SK-N-SH treated with all-trans-retinoic acid at 6 μM for 48 hours (cell line): ENCODE measurements at regions not wholly inside any gene's neighbourhood (a gene's known extent, or its start where the extent isn't known, plus 50 kb on each side); places are given as distances from the start of the nearest gene placed in this dataset.

Source experiments
- ATAC-seq: fragments of 200-7000 bp; cut with Tn5 transposase; 3 replicates; pipeline ENCODE4 v1.9.1; 2020; ENCODE audit warnings: mild to moderate bottlenecking, moderate library complexity
- CREB5 ChIP-seq: fragments of 250-450 bp; sonication (Bioruptor Pico); IDR thresholded peaks from 2 replicates; pipeline ENCODE4 v1.5.1; 2020; ENCODE audit warnings: low read depth, mild to moderate bottlenecking, moderate library complexity
- CSDC2 ChIP-seq: fragments of 250-450 bp; sonication (Bioruptor Pico); IDR thresholded peaks from 2 replicates; pipeline ENCODE4 v1.5.0; 2020; ENCODE audit warnings: mild to moderate bottlenecking, moderate library complexity
- CSRNP3 ChIP-seq: fragments of 250-450 bp; sonication (Bioruptor Pico); IDR thresholded peaks from 2 replicates; pipeline ENCODE4 v1.5.1; 2021; ENCODE audit warnings: mild to moderate bottlenecking, moderate library complexity
- ESRRG ChIP-seq: fragments of 250-450 bp; sonication (Bioruptor Pico); IDR thresholded peaks from 2 replicates; pipeline ENCODE4 v1.6.1; 2021; ENCODE audit warnings: mild to moderate bottlenecking
- ISL1 ChIP-seq: fragments of 250-450 bp; sonication (Bioruptor Pico); IDR thresholded peaks from 2 replicates; pipeline ENCODE4 v2.1.2; 2022; ENCODE audit warnings: mild to moderate bottlenecking, moderate library complexity
- OSR1 ChIP-seq: fragments of 250-450 bp; sonication (Bioruptor Pico); IDR thresholded peaks from 2 replicates; pipeline ENCODE4 v1.8.0; 2022; ENCODE audit warnings: moderate library complexity, mild to moderate bottlenecking, inconsistent platforms
- PATZ1 ChIP-seq: fragments of 250-450 bp; sonication (Bioruptor Pico); IDR thresholded peaks from 2 replicates; pipeline ENCODE4 v1.8.0; 2020; ENCODE audit warnings: mild to moderate bottlenecking, moderate library complexity, borderline replicate concordance
- POU6F1 ChIP-seq: fragments of 250-450 bp; sonication (Bioruptor Pico); IDR thresholded peaks from 2 replicates; pipeline ENCODE4 v1.8.0; 2021; ENCODE audit warnings: low read depth, mild to moderate bottlenecking, moderate library complexity, borderline replicate concordance
- RARB ChIP-seq: fragments of 250-450 bp; sonication (Bioruptor Pico); IDR thresholded peaks from 2 replicates; pipeline ENCODE4 v1.8.0; 2021; ENCODE audit warnings: mild to moderate bottlenecking, moderate library complexity
- SNAI2 ChIP-seq: fragments of 250-450 bp; sonication (Bioruptor Pico); IDR thresholded peaks from 2 replicates; pipeline ENCODE4 v1.5.0; 2020; ENCODE audit warnings: mild to moderate bottlenecking, moderate library complexity
- TCF4 ChIP-seq: fragments of 250-450 bp; sonication (Bioruptor Pico); IDR thresholded peaks from 2 replicates; pipeline ENCODE4 v1.8.0; 2021; ENCODE audit warnings: mild to moderate bottlenecking, moderate library complexity, borderline replicate concordance
- TOX ChIP-seq: fragments of 250-450 bp; sonication (Bioruptor Pico); IDR thresholded peaks from 2 replicates; pipeline ENCODE4 v1.8.0; 2021; ENCODE audit warnings: mild to moderate bottlenecking, moderate library complexity, borderline replicate concordance
- TSHZ2 ChIP-seq: fragments of 250-450 bp; sonication (Bioruptor Pico); IDR thresholded peaks from 2 replicates; pipeline ENCODE4 v1.5.0; 2020; ENCODE audit warnings: mild to moderate bottlenecking, moderate library complexity
- ZFP3 ChIP-seq: fragments of 250-450 bp; sonication (Bioruptor Pico); IDR thresholded peaks from 2 replicates; pipeline ENCODE4 v1.5.0; 2020; ENCODE audit warnings: mild to moderate bottlenecking, moderate library complexity
- ZFP30 ChIP-seq: fragments of 450-650 bp; formaldehyde crosslinking; IDR thresholded peaks from 2 replicates; pipeline ENCODE4 v1.5.0; 2022; ENCODE audit warnings: mild to moderate bottlenecking, moderate library complexity
- ZNF565 ChIP-seq: fragments of 450-650 bp; formaldehyde crosslinking; conservative IDR thresholded peaks from 2 replicates; pipeline ENCODE4 v1.5.0; 2020; ENCODE audit warnings: low read depth, mild to moderate bottlenecking, moderate library complexity
- ZNF70 ChIP-seq: fragments of 450-650 bp; formaldehyde crosslinking; IDR thresholded peaks from 2 replicates; pipeline ENCODE4 v1.5.0; 2020; ENCODE audit warnings: mild to moderate bottlenecking, moderate library complexity
- ZNF8 ChIP-seq: fragments of 450-650 bp; formaldehyde crosslinking; IDR thresholded peaks from 2 replicates; pipeline ENCODE4 v1.5.0; 2020; ENCODE audit warnings: mild to moderate bottlenecking, moderate library complexity

- ATAC-seq = no peak
- TF ChIP-seq RARB (CRISPR knock-in tag) = no peak
Measured at GRCh38 chr6:140041571-140042332, 667.3 kb upstream of the CITED2 start.

GRCh38 chr6:140041056-140041455 lies 666.6 kb upstream of the CITED2 start:
- ATAC-seq = no peak

More at GRCh38 chr6:140041056-140041455, 666.6 kb upstream of the CITED2 start:
- TF ChIP-seq ESRRG (CRISPR knock-in tag) (no peak), TOX (CRISPR knock-in tag) (no peak), ZFP30 (no peak), PATZ1 (CRISPR knock-in tag) (no peak), ZNF70 (CRISPR knock-in tag) (no peak), POU6F1 (CRISPR knock-in tag) (no peak), CSRNP3 (no peak), ZNF565 (CRISPR knock-in tag) (no peak), CSDC2 (CRISPR knock-in tag) (no peak), CREB5 (no peak), ZFP3 (CRISPR knock-in tag) (no peak), ZNF8 (no peak), TSHZ2 (no peak), ISL1 (CRISPR knock-in tag) (no peak), OSR1 (CRISPR knock-in tag) (no peak), TCF4 (no peak), SNAI2 (CRISPR knock-in tag) (no peak)
